Left ventricle myocardium superior (tissue), 1 donor: ENCODE measurements at regions not wholly inside any gene's neighbourhood (a gene's known extent, or its start where the extent isn't known, plus 50 kb on each side); places are given as distances from the start of the nearest gene placed in this dataset.
"Not testable (repeated sequence)": the region's sequence is repeated elsewhere in the genome, so short reads cannot be mapped to it uniquely, and the experiment has no call there.

Experiments used
- ATAC-seq: fragments of 200-7000 bp; cut with Tn5 transposase; one replicate; pipeline ENCODE4 v1.9.1; 2020; ENCODE audit warnings: mild to moderate bottlenecking, moderate library complexity
- DNase-seq: peaks from one replicate; pipeline ENCODE4 v3.0.0-alpha.2; 2020
- intact Hi-C: fragments of 100-400 bp; cut with micrococcal nuclease; formaldehyde crosslinking; loops from one replicate; pipeline ENCODE4 v1.11.0; 2022
- donor health status: DM: no; HTN: yes; CAD: no; lungs with severe emphysema.

DNA sequence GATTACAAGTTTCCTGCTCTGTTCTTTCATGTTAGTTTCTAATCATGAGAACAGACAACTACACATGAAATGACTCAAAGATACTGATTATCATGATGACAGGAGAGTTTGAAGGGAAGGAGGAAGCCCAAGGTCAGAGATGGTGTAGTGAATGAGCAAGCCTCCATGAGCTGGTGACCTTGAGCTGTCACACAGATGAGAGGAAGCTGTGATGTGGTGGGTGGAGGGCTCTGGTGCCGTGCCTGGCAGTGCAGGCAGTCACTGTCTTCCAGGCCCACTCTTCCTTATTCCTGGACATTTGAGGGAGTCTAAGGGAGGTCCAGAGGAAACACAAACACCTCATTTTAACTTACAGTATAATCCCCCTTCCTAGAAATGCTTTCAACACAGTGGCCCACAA lies 133.4 kb upstream of the ROPN1 start:
- no peak for ATAC-seq
- intact Hi-C loops: no loop called here
- DNase-seq: no peak

DNA sequence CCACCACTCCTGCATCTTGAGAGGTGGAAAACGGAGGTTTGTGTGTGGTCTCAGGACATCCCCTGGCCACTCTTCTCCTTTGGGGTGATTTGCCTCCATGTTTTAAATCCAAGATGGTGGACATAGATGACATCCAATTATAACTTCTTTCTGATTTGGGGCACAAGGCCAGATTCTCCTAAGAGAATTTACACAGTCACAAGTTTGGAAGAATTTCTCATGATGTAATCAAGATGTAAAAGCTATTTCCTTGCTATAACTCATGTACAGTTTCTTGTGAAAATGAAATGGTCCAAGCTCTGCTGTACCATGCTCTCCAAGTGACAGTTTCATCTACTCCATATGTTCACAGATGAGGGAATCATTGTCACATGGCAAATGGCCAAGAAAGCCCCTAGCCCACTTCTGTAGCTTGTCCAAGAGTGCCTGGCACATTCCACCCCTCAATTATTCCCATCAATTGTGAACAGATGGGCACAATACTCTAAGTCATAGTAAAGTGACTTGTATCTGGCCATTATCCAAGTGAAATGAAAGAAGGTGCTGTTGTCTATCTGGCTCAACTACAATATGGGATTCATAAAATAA lies 134.6 kb upstream of the ROPN1 start:
- intact Hi-C loops: no loop called here
- ATAC-seq: no peak

DNA sequence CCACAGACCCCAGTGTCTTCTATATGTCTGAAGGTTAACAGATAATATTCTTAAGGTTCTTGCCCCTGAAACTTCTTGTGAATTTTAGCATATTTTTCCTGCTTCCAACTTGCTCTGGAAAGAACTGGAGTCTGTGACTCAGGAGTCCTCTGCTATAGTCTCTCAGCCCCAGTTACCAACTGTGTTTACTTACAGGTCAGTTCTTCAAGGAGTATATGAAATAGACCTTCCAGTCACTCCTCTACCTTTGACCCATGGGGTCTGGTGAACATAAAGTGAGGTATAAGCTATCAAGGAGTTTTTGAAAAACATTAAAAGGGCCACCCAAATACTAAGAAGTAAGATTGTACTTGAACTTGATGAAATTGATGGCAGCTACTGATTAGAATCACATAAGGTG lies 139.2 kb upstream of the ROPN1 start:
- intact Hi-C loops: no loop called here
- ATAC-seq (no peak), DNase-seq (no peak)

More for the DNA sequence above, 134.6 kb upstream of the ROPN1 start:
- DNase-seq: no peak

DNA sequence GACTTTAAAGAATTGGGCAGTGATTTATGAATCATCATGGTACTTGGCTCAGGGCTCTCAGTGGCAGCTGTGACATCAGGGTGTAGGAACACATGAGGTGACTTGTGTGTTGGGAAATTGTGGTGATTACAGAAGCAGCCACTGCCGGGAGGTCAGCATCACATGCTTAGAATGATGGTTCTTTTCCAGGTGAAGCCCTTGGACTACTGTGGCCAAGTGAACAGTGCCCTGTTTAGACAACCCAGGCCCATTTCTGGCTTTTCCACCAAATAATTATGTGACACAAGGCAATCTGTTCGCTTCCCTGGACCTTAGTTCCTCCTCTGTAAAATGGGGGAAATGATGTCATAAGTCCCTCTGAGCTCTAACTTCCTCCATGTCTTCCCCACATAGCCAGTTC lies 139.7 kb upstream of the ROPN1 start:
- intact Hi-C loops: no loop called here
- peak; percentile 78 for ATAC-seq
- DNase-seq: no peak

DNA sequence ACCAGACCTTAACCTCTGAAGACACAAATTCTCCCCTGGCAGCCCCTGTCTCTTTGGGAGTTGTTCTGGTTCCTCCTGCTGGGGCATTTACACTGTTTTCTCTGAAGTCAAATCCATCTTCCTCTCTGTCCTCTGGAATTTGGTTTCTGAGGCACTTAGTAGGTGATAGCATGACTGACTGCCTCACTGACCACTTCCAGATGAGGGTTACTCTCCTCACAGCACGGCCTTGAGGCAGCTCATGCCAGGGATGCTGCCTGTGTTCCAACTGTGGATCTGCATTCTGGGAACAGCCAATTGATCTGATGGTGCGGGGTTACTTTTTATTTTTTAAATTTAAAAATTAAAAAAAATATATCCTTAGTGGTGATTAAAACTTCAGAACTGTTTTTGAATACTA lies 140.9 kb upstream of the ROPN1 start:
- intact Hi-C loops: no loop called here
- peak; percentile 42 for ATAC-seq
- no peak for DNase-seq

DNA sequence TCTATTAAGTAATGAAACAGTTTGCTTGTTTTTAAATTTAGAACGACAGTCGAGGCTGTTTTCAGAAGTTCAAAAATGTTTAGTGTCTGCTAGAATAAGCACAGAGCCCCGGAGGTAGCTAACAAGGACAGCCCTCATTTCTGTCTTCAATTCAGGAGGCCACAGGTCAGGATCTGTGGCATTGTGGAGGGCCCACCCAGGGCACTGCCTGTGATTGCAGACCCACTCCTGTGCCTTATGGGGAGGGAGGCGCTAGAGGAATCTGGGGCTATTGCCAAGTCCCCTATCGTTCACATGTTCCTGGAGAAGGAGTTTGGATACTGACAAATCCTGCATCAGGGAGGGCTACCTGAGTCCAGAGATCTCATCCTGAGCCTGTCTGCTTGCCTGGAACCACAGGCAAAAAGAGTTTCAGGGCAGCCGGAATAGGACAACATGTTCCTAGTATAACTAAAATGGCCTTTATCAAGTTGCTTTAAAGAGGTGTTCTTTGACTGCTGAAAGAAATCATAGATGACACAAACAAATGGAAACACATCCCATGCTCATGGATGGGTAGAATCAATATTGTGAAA lies 141.5 kb upstream of the ROPN1 start:
- DNase-seq: no peak
- intact Hi-C loops: no loop called here
- peak; percentile 61 for ATAC-seq

DNA sequence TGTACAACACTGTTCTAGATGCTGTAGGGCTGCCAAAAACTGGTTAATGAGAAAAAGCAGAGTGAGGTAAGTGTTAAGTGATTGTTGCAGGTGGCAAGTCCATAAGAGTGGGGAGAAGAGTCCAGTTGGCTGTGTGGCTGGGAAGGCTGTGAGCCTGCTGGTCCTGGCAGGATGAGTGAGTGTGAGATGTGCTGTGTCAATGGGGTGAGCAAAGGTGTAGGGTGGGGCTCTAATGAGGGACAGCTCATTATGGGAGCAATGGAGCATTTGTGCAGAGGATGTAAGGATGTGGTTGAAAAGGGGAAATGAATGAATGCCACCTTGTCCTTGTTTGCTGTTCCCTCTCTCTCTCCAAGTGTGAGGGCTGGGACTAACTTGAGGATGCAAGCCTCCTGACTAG lies 145.3 kb upstream of the ROPN1 start:
- intact Hi-C loops: no loop called here
- ATAC-seq (no peak), DNase-seq (no peak)

DNA sequence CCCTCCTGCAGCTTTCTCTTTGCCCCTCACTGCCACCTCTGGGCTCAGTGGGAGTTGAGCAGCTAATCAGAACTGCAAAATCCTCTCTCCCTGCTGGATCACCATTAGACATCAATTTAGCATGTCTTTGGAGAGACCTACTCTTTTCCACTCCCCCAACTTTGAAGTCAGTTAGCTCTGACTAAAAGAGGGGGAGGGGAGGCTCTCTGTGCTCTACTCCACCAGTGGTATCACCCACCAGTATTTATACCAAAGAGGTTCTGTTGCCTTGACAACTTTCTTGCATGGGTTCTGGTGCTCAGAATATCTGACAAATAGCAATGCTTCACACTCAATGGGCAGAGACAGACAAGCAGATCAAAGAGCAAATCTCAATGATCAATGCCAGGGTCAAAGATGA lies 146.2 kb upstream of the ROPN1 start:
- DNase-seq (no peak), ATAC-seq (no peak)
- intact Hi-C loops: no loop called here

DNA sequence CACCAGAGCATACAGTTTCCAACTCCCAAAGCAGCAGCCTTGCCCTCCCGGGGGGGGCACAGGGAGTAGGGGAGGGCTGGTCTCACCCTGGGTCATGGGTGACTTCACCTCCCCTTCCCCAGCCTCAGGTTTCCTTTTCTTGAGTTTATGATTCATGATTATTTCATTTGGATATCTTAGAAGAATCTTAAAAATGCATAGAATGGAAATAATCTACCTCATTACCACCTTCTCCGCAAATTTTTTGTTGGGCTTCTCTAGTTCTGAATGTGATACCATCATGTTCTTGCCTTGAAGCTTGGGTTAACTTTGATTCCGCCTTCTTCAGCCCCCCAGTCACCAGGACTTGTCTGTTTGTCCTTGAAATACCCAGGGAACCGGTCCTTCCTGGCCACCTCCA lies 148.8 kb upstream of the ROPN1 start:
- ATAC-seq (no peak), DNase-seq (no peak)
- intact Hi-C loops: no loop called here

DNA sequence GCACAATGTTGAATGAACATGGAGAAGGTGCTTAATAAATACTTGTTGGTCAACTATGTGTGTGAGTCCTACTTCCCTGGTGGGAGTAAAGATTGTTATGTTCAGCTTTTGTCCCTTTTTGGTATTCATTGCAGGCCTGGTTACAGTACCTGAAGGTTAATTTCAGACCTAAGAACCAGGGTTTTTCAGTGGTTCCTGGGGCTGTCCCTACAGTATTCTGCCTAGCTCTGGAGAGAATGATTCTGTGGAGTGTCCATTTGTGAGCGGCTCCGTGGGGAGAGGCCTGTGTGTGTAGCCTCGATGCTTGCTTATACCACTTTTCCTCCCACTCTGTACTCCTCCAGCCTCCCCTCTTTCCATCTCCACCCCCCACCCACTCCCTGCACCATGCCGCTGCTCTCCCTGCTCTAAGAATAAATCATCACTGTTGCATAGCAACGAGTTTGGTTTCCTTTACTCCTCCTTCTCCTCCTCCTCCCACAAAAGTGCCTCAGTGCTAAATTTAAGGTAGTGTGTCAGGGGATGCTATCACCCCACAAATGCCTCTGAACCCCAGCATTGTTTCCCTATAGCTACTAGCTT lies 150.6 kb upstream of the ROPN1 start:
- ATAC-seq (peak; percentile 78), DNase-seq (no peak)
- intact Hi-C loops: no loop called here

DNA sequence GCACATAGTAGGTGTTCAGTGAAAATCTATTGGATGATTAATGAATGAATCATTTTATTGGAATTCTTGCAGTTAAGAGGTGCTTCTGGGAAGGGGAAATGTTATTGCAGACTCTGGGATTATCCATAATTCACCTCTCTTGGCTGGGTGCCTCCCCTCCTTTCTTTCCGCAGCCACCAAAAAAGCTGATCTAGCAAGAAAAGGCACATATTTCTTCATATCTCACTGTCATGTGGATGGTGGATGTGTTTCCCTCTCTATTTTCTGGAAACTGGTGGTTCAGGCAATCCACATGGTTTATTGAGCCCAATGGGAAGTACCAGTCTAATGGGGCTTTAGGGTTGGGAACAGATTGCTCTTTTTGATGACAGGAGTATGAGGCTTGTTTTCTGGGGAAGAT lies 151.1 kb upstream of the ROPN1 start:
- ATAC-seq (no peak), DNase-seq (no peak)
- intact Hi-C loops: no loop called here

DNA sequence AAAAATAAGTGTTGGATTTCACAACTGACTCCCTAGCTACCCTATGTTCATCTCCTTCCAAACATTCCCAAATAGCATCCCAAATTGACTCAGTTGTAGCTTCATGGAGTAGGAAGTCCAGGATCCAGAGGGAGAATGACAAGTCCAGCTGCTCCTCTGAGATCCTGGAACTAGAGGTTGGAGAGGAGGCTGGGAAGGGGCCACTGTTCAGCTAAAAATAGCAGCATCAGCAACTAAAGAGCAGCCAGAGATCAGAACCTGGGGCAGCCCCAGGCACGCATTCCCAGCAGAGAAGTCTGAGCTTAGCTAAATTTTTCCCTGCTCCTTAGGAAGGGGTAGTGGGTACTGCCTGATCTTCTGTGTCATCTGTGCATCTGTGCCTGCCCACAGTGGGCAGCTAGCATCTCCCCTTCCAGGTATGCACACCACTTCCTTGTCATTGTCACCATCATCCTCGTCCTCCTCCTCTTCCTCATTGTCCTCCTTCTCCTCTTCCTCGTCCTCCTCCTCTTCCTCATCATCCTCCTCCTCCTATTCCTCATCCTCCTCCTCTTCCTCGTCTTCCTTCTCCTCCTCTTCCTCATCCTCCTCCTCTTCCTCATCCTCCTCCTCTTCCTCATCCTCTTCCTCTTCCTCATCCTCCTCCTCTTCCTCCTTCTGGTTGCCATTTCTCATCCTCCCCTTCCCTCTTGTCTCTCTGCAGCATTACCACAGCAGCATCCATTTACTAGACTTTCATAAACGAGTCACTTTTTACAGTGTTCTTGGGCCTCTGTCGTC lies 152.3 kb upstream of the ROPN1 start:
- DNase-seq (no peak), ATAC-seq (peak; percentile 78)
- intact Hi-C loops: no loop called here

DNA sequence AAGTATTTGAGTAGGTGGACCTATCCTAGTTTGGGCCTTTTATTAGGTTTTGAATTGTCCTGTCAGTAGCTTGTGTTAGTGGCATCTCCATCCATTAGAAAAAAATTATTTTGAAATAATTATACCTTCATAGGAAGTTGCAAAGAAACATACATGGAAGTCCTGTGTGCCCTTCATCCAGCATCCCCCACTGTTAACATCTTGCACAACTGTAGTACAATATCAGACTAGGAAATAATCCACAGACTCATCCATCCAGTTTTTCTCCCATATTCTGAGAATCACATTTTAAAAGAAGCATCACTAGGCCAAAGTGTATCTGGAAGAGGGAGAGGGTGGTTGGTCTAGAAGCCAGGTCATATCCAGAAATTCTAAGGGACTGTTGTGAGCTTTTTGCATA lies 155.5 kb upstream of the ROPN1 start:
- no peak for ATAC-seq
- no peak for DNase-seq
- intact Hi-C loops: no loop called here

DNA sequence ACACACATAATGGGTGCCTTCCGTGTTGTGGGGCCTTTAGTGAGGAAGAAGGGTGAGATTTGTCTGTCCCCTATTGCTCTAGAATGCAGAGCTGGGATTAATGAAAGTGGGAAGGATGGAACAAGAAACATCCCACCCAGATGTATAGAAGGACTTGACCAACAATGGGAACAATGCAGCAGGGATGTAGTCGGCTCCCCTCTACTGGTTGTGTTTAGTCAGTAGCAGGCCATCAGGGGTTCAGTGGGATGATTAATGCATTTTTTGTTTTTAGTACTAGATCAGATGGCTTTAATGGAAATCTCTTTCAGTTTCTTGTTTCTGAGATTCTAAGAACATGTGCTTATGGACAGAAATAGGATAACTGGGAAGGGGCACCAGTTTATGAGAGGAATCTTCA lies 156.0 kb upstream of the ROPN1 start:
- no peak for ATAC-seq
- intact Hi-C loops: no loop called here
- DNase-seq: no peak

DNA sequence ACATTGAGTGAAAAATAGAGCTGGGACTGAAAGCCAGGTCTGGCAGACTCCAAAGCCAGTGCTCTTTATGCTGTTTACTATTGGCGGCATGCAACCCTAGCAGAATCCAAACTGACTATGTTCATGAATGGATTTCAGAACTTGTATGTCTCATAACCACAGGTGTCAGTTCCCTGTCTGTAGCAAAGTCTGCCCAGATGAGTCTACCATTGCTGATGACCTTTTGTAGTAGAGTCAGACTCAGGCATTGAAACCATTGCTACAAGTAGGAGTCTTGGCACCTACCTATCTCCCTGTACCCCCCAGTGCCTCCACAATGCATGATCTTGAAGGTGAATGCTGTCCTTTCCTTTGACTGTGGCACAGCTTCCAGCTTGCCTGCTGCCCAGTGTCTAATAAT lies 157.2 kb upstream of the ROPN1 start:
- no peak for DNase-seq
- intact Hi-C loops: no loop called here
- ATAC-seq: no peak

DNA sequence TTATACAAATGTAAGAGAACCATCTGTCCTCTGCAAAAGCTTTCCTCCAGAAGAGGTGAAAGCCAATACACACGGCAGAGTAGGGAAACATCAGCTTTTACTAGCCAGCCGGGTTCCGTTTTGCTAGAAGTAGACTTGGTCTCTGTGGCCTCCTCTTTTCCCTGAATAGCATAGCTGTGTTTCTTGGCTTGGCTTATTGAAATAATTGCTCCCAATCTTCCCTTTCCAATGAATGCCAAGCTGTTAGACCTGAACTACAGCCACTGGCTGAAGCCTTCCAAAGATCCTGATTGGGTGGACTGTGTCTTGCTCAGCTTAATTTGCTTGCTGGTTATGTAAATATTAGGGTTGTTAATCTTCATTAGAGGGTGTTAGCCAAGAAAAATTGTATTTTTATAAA lies 157.8 kb upstream of the ROPN1 start:
- ATAC-seq (peak; percentile 50), DNase-seq (no peak)
- intact Hi-C loops: no loop called here

DNA sequence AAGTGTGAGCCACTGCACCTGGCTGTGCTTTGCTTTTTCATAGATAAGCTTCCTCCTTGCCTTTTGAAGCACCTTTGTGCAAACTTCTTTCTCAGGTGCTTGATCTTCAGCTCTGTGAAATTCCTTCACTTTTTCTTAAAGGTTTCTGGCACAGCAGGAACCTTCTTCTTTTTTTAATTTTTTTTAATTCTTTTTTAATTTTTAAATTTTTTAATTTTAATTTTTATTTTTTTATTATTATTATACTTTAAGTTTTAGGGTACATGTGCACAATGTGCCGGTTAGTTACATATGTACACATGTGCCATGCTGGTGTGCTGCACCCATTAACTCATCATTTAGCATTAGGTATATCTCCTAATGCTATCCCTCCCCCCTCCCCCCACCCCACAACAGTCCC lies 161.0 kb upstream of the ROPN1 start:
- ATAC-seq, intact Hi-C loops, DNase-seq: not testable (repeated sequence)

DNA sequence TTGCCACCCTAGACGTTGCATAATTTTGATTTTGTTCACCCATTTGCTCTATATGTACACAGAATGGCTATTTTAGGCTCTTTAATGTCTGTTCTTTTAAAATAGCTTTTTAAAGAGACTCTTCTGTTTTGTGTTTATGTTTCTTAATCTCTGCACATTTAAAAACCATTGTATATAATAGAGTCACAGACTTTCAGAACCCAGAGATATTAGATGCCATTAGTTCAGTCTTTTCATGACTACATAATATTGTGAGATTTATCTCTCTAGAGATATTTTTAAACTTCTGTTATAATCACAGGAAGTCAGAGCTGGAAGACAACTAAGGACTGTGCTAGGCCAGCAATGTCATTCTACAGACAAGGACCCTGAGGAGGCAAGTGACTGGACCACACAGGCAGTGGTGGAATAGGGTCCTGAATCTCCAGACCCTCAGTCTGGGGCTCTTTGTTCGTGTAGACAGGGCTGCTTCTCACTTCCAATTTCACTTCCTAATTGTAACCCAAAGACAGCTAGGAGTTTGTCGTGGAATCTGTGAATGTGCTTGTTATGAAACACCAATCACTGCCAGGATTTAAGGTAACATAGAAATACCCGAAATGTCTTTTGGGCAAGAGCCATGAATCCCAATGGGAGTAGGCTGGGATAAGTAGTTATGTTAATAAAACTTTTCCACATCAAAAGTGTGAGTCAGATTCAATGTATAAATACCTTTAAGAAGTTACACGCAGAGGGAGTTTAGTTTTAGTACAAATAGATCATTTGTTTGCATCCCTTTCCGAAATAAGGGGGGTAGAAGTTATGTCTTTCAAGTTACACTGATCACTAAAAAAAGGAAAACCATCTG lies 165.2 kb upstream of the ROPN1 start:
- DNase-seq (no peak), ATAC-seq (peak; percentile 56)
- intact Hi-C loops: no loop called here

DNA sequence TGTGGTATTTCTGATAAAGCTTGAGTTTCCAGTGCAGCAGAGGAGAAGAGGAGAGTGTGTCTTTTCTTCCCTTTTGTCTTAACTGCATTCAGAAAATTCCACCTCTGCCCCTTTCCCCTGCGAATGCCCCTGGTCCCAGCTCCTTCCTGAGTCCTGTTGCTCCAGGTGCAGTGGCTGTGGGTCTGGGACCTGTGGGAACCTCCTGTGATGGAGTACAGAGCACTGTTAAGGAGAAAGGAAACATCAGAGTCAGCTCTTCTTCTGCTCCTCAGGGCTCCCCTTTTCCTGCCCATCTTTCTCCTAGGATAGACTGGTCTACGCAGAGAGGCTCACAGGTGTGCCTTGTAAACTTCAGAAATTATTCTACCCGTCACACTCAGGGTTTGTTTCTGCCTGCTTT lies 165.8 kb upstream of the ROPN1 start:
- ATAC-seq (no peak), DNase-seq (no peak)
- intact Hi-C loops: no loop called here
